DMS79 treated with DMSO at 0.1 percent for 48 hours (cell line): ENCODE measurements at regions not wholly inside any gene's neighbourhood (a gene's known extent, or its start where the extent isn't known, plus 50 kb on each side); places are given as distances from the start of the nearest gene placed in this dataset.
"Not testable (repeated sequence)": the region's sequence is repeated elsewhere in the genome, so short reads cannot be mapped to it uniquely, and the experiment has no call there.

Source experiments
- DNase-seq: peaks from one replicate; lab custom pipeline; 2025; lab: John Stamatoyannopoulos, UW

DNA sequence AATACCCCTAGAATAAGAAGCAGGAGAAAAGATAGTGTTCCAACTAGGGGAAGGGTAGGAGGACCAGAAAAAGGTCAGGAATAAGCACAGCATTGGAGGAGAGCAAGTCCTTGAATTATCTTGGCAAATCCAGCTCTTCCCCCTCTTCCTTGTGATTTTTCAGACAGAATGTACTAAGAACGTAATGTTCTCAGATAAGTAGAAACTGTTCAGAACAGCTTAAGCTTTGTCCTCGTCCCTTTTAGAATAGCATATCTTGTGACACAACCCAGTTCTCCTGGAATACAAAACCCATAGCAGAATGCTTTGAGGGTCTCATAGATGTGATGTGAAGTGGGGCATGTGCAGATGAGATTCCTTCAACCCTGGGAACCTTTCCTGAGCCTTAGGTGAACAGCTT lies 97.4 kb downstream of the EMB start:
- DNase-seq, result no peak

DNA sequence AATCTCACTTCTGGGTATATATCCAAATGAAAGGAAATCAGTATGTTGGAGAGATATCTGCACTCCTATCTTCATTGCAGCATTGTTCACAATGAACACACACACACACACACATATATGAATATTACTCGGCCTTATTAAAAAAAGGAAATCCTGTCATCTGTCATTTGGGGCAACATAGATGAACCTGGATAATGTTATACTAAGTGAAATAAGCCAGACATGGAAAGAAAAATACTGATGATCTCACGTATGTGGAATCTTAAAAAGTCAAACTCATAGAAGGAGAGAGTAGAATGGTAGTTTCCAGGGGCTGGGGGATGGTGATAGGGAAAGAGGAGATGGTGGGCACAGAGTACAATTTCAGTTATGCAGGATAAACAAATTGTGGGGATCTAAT lies 100.3 kb downstream of the EMB start:
- DNase-seq, result no peak

DNA sequence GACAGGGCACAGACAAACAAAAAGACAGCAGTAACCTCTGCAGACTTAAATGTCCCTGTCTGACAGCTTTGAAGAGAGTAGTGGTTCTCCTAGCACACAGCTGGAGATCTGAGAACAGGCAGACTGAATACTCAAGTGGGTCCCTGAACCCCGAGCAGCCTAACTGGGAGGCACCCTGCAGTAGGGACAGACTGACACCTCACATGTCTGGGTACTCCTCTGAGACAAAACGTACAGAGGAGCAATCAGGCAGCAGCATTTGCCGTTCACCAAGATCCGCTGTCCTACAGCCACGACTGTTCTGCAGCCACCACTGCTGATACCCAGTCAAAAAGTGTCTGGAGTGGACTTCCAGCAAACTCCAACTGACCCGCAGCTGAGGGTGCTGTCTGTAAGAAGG lies 110.5 kb downstream of the EMB start:
- not testable (repeated sequence) for DNase-seq

DNA sequence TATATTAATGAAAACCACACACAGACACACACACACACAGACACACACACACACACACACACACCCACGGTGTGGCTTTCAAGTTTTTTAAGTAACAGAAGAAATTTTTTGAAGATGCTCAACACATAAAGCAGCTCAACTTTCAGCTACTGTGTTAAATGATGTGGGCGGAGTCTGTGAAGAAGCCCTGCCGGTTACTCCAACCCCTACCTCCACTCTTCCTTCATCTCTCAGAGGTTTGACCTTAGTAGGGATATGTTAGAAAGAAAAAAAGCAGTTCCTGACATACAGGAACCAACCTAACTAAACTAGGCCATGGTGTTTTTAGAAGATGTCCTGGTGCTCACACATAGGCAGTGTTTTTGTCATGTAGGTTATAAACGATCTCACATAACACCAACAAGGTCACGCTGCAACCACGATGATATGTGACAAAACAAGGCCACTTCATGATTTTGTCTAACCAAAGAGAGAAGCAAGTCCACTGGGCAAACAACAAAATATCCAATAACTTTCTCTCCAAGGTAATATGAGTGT lies 112.8 kb downstream of the EMB start:
- no peak for DNase-seq

DNA sequence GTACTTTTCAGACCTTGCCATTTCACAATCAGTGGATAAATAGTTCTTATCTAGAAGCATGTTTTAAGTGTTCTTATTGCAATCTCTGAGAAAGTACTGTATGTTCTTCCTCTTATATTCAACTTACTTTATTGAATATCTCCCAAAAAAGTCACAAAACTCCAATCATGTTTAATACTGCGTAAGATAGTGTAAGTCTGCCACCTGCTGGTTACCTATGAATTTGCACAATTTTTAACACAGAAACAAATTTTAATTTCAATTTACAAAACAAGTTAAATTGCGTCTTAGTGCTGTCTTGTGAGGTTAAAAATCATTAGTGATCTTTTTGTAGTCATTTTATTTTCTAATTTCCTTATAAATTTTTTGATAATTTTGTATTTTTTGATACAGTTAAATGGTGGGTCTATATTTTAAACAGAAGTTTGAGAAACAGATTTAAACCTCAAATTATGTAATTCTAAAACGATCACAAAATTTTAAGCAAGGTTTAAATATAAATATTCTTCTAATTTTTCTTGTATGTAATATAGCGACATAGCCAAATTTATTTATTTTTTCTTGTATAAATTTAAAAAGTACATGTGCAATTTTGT lies 115.8 kb downstream of the EMB start:
- peak; percentile 22 for DNase-seq

DNA sequence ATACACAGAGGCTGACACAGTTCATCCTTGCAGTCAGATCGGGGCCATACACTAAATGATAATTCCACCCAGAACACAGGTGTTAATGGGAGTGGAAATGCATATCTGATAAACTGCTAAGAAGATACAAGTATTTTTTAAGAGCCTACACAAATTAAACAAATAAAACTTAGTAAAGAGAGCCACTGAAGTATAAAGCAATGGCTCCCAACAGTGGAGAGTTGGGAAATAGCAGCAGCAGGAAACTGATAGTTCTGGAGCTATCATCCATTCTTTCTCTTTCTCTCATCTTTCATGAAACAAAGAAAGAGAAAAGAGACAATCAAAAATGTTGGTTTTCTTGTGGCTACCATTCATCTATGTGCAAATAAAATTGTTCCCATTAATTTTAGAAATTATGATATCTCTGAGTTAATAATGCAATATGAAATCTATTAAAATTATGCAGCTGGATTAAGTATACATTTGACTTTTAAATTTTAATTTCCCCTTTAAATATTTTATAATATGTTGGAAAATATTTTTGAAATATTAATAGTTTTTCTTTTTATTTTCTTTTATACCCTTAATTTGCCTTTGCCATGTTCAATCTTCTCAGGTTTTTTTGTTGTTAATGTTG lies 120.8 kb downstream of the EMB start:
- DNase-seq, result no peak

DNA sequence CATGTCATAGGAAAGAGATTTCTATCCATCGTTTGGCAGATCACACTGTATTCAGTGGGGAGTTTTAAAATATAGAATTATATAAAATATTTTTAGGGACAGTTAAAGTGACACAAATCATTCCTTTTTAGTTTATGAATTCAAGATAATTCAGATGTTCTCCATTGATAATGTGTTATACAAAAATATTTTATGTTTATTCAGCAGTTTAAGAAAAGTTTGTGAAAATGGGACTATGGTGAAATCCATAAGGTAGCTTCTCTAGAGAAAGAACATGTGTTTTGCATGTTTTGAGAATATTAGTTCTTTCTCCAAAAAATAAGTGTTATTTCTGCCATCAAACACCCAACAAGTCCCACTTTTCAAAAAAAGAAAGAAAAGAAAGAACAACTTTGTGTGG lies 122.9 kb downstream of the EMB start:
- DNase-seq, result no peak

DNA sequence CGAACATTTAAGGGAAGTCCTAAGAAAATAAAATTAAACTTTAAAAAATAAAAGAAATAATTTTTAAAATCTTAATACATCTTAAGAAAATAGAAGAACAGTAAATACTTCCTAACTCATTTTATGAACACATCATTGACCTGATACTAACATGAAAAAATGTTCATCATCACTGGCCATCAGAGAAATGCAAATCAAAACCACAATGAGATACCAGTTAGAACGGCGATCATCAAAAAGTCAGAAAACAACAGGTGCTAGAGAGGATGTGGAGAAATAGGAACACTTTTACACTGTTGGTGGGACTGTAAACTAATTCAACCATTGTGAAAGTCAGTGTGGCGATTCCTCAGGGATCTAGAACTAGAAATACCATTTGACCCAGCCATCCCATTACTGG lies 134.6 kb downstream of the EMB start:
- not testable (repeated sequence) for DNase-seq

DNA sequence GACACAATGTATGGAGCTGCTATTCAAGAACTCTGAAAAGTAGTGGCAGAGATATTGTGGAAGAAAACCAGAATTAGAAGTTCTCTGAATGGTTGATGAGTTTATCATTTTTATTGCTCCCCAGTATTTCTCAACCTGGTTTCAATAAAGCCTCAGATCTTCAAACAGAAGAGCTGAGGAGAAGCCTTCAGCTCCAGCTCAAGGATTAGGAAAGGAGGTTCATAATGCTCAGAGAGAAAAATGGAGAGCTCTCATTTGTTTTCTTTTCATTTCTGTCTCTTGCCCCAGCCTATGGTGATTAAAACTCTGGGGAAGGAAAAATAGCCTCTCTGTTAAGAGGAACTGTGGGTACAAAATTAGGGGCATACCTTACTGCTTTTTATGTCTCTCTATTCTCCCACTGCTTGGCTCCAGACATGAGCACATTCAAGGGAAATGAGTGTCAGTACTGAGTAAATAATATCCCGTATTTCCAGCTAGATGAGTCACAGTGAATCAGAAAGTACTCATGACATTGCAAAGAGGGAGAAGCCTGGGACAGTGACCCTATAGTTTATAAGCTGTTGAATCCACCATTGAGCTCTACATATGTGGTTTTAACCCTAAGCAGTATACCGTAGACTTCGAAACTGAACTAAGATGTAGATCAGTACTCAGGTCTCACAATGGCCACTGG lies 138.1 kb downstream of the EMB start:
- no peak for DNase-seq

DNA sequence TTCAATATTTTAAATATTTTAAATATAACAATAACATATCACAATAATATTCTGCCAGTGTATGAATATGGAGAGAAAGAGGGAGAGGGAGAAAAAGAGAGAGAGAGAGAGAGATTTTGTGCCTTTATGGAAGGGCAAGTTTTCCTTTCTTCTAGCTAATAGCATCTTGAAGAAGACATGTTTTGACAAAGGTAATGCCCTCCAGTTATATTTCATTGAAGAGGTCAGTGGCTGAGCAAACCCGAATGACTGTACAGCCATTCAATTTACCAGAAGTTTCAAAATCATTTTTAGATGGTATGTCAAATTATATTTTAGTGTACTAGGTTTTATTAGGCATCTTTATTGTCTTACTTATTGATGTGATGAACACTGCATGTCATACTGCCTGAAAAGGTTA lies 139.3 kb downstream of the EMB start:
- DNase-seq, result no peak

DNA sequence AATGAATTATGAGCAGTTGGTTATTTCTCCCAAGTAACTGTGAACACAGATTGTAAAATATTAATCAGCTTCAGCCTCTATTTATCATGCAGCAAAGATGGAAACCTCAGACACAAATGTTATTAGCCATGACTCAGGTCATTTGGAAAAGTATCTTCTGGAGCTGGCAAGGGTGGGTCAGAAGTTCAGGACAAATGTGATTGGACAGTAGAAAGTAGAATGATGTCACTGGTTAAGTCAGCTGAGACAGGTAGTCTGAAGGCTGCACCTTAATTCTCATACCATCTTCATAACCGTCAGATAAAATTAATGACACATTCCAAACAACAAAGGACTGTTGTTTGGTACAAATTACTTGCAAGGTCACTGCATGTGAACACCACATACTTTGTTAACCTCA lies 140.2 kb downstream of the EMB start:
- no peak for DNase-seq

DNA sequence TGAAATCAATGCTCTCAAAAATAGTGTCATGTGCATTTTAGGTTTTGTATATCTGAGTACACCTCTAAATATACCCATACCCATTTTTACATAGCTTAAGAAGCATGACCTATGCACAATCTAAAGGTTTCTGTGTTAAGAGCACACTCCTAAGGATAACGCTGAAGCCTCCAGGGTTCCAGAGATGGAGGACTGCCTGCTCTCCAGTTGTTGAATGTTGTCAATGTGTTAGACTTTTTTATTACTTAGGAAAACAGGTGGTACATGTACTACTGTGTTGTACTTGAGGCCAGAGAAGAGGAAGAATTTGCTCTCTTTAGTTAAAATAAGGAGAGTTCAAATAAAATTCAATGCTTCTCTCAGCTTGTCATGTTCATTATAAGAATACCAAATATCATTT lies 141.2 kb downstream of the EMB start:
- DNase-seq, result no peak

DNA sequence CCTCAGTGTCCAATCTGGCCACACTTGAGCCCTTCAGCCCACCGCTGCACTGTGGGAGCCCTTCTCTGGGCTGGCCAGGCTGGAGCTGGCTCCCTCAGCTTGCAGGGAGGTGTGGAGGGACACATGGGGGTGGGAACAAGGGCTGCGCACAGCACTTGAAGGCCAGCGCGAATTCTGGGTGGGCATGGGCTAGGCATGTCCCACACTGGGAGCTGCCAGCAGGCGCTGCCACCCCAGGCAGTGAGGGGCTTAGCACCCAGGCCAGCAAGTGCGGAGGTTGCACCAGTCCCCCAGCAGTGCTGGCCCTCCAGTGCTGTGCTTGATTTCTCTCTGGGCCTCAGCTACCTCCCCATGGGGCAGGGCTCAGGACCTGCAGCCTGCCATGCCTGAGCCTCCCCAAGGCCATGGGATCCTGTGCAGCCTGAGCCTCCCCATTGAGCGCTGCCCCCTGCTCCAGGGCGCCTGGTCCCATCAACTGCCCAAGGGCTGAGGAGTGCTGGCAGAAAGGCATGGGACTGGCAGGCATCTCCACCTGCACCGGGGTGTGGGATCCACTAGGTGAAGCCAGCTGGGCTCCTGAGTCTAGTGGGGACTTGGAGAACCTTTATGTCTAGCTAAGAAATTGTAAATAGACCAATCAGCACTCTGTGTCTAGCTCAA lies 148.2 kb downstream of the EMB start:
- DNase-seq, result no peak

DNA sequence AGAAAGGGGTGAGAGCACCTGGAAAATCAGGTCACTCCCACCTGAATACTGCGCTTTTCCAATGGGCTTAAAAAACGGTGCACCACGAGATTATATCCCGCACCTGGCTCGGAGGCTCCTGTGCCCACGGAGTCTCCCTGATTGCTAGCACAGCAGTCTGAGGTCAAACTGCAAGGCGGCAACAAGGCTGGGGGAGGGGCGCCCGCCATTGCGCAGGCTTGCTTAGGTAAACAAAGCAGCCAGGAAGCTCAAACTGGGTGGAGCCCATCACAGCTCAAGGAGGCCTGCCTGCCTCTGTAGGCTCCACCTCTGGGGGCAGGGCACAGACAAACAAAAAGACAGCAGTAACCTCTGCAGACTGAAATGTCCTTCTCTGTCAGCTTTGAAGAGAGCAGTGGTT lies 160.6 kb downstream of the EMB start:
- not testable (repeated sequence) for DNase-seq
